ENCODE measurements at regions not wholly inside any gene's neighbourhood (a gene's known extent, or its start where the extent isn't known, plus 50 kb on each side); places are given as distances from the start of the nearest gene placed in this dataset.

DNA sequence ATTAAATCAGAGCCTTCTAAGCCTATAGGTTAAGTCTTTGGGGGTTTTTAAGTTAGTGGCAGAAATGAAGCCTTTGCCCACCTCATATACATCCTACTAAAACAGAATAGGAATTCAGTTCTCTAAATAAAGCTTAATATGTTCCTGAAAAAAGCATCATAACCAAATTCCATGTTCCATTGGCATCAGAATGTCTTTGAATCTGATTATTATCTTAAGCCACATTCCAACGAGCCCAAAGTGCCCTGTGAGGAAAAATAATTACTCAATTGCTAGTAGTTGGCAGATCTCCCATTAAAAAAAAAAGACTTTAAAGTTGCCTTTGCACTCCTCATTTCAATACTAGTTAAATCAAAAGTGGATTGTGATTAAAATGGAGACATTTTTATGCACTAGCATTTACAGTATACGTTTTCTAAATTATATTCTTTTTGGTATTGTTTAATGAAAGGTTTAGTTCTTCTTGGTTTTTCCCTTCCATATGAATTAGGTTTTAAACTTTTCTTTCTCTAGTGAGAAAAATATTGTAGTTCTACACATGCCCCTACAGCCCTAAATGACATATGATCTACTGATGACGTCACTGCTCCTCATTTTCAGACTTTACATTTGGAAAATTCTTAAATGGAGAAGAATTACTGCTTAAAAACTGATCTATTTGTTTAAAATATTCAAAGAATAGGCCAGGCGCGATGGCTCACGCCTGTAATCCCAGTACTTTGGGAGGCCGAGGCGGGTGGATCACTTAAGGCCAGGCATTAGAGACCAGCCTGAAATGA lies 54.3 kb upstream of the CABCOCO1 start:
- CTCF ChIA-PET = no interaction called here
- TF ChIP-seq, protein P1, sequence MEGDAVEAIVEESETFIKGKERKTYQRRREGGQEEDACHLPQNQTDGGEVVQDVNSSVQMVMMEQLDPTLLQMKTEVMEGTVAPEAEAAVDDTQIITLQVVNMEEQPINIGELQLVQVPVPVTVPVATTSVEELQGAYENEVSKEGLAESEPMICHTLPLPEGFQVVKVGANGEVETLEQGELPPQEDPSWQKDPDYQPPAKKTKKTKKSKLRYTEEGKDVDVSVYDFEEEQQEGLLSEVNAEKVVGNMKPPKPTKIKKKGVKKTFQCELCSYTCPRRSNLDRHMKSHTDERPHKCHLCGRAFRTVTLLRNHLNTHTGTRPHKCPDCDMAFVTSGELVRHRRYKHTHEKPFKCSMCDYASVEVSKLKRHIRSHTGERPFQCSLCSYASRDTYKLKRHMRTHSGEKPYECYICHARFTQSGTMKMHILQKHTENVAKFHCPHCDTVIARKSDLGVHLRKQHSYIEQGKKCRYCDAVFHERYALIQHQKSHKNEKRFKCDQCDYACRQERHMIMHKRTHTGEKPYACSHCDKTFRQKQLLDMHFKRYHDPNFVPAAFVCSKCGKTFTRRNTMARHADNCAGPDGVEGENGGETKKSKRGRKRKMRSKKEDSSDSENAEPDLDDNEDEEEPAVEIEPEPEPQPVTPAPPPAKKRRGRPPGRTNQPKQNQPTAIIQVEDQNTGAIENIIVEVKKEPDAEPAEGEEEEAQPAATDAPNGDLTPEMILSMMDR (IDR thresholded peaks at IDR 0.05) = no peak

DNA sequence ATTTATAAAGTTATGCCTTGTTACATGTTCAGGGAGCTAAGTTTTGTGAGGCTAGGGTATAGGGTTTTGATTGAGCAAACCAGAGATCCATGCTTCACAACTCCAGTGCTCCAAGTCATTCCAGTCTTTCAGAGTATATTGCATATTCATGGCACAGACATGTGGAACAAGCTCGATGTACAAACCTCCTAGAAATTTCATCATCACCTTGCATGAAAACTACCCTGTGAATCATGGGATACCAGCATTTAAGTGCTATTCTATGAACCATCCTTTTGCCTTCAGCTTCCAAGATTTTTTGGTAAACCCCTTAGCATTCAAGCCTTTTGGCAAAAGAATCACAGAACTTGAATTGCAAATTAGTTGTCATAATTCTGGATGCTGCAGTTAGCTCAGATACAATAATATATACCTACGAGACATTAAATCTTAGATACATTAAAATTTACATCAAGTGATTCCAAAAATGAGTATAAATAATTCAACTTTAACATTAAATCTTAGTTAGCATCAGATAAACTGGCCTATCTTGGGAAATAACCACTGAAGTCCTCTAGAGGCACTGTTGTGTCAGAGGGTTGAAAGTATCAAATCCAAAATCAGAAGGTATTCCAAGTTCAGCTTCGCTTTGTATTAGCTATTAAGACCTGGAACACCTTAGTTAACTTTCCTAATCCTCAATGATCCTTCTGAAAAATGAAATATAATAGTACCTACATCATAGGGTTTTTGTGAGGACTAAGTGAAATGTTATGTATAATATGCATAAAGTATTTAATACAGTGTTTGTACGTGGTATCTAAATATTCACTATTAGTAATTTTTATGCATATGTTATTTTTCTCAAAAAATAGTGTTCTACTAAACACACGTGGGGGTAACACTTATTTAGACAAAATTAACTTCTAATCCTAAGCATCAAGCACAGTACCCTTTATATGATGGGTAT lies 55.5 kb upstream of the CABCOCO1 start:
- Histone ChIP-seq H3K4me1 (ENCODE audit: insufficient read depth, low read length) (no peaks in the 10 kb centered on the region), H3K27me3 (ENCODE audit: control insufficient read depth in 1 of 2, insufficient read depth in 2 of 2, low read length in 2 of 2) (no peaks in the 10 kb centered on the region), H3K4me3 (ENCODE audit: low read length) (no peak overlapping the region), H3K36me3 (ENCODE audit: insufficient read depth, low read length) (no peaks in the 10 kb centered on the region), H3K9me3 (ENCODE audit: control insufficient read depth in 1 of 2, insufficient read depth in 1 of 2, low read length in 2 of 2) (no peaks in the 10 kb centered on the region), H3K27ac (ENCODE audit: low read depth in 1 of 2, low read length in 2 of 2) (no peak overlapping the region)
- ATAC-seq (ENCODE audit: poor library complexity) = no peak
- intact Hi-C loops (cut with DNase I, micrococcal nuclease) = no loop called here
- Mint-ChIP-seq H3K36me3 (ENCODE audit: low read depth) (no peaks in the 10 kb centered on the region), H3K4me1 (ENCODE audit: low read depth) (no peaks in the 10 kb centered on the region), H3K27me3 (peaks cover 5% of the 10 kb centered on the region), H3K27ac (no peak overlapping the region), H3K9me3 (no peaks in the 10 kb centered on the region), H3K4me3 (no peak overlapping the region)
- CTCF ChIA-PET = no interaction called here
- POLR2A ChIA-PET = no interaction called here
- no peak for DNase-seq
- TF ChIP-seq, protein P1 (IDR thresholded peaks at IDR 0.05) = no peak

More for the DNA sequence above, 54.3 kb upstream of the CABCOCO1 start:
- no peaks in the 10 kb centered on the region for H3K4me1 ChIP-seq (ENCODE audit: insufficient read depth, low read length)
- DNase-seq (no peak), ATAC-seq (ENCODE audit: poor library complexity) (no peak)
- intact Hi-C loops (cut with DNase I, micrococcal nuclease) = no loop called here
- no peak overlapping the region for H3K27ac ChIP-seq (ENCODE audit: low read depth in 1 of 2, low read length in 2 of 2)
- H3K4me1 Mint-ChIP-seq (ENCODE audit: low read depth) = no peaks in the 10 kb centered on the region
- no peak overlapping the region for H3K4me3 ChIP-seq (ENCODE audit: low read length)
- H3K36me3 ChIP-seq (ENCODE audit: insufficient read depth, low read length) = no peaks in the 10 kb centered on the region
- no peaks in the 10 kb centered on the region for H3K36me3 Mint-ChIP-seq (ENCODE audit: low read depth)
- peaks cover 5% of the 10 kb centered on the region for H3K27me3 Mint-ChIP-seq
- POLR2A ChIA-PET = no interaction called here
- H3K9me3 ChIP-seq (ENCODE audit: control insufficient read depth in 1 of 2, insufficient read depth in 1 of 2, low read length in 2 of 2) = no peaks in the 10 kb centered on the region
- H3K9me3 Mint-ChIP-seq = no peaks in the 10 kb centered on the region
- no peak overlapping the region for H3K27ac Mint-ChIP-seq
- H3K27me3 ChIP-seq (ENCODE audit: control insufficient read depth in 1 of 2, insufficient read depth in 2 of 2, low read length in 2 of 2) = no peaks in the 10 kb centered on the region
- no peak overlapping the region for H3K4me3 Mint-ChIP-seq

DNA sequence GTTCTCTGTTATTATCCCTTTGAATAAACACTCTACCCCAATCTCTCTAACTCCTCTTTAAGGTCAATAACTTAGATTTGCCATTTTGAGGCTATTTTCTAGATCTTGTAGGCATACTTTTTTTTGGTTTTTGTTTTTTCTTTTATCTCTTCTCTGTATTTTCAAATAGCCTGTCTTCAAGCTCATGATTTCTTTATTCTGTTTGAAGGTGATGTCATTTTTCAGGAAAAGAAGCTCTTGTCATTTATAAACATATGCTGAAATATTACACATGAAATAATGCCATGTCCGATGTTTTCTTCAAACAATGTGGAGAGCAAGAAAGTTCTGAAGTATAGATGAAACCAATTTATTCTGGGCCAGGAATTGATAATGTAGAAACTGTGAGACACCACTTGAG lies 57.5 kb upstream of the CABCOCO1 start:
- no peak overlapping the region for H3K27ac Mint-ChIP-seq
- Histone ChIP-seq H3K4me1 (ENCODE audit: insufficient read depth, low read length) (no peaks in the 10 kb centered on the region), H3K36me3 (ENCODE audit: insufficient read depth, low read length) (no peaks in the 10 kb centered on the region), H3K4me3 (ENCODE audit: low read length) (no peak overlapping the region), H3K9me3 (ENCODE audit: control insufficient read depth in 1 of 2, insufficient read depth in 1 of 2, low read length in 2 of 2) (no peaks in the 10 kb centered on the region), H3K27ac (ENCODE audit: low read depth in 1 of 2, low read length in 2 of 2) (no peak overlapping the region), H3K27me3 (ENCODE audit: control insufficient read depth in 1 of 2, insufficient read depth in 2 of 2, low read length in 2 of 2) (no peaks in the 10 kb centered on the region)
- H3K4me1 Mint-ChIP-seq (ENCODE audit: low read depth) = no peaks in the 10 kb centered on the region
- DNase-seq (no peak), ATAC-seq (ENCODE audit: poor library complexity) (no peak)
- no peaks in the 10 kb centered on the region for H3K9me3 Mint-ChIP-seq
- H3K27me3 Mint-ChIP-seq = peaks cover 5% of the 10 kb centered on the region
- H3K4me3 Mint-ChIP-seq = no peak overlapping the region
- TF ChIP-seq, protein P1 (IDR thresholded peaks at IDR 0.05) = no peak
- POLR2A ChIA-PET = no interaction called here
- intact Hi-C loops (cut with DNase I, micrococcal nuclease) = no loop called here
- CTCF ChIA-PET = no interaction called here
- H3K36me3 Mint-ChIP-seq (ENCODE audit: low read depth) = no peaks in the 10 kb centered on the region
